ENCODE measurements at regions not wholly inside any gene's neighbourhood (a gene's known extent, or its start where the extent isn't known, plus 50 kb on each side); places are given as distances from the start of the nearest gene placed in this dataset.

GRCh38 chr15:83340087-83340486 lies 55.6 kb upstream of the BNC1 start:
- TF ChIP-seq CTCF (IDR thresholded peaks at IDR 0.05) (no peak), POLR2A (IDR thresholded peaks at IDR 0.05) (no peak)
